H1 (cell line): ENCODE measurements at regions not wholly inside any gene's neighbourhood (a gene's known extent, or its start where the extent isn't known, plus 50 kb on each side); places are given as distances from the start of the nearest gene placed in this dataset.

ENCODE experiments used
- KDM4A ChIP-seq: IDR thresholded peaks from one replicate; pipeline ENCODE4 v1.7.1; 2012; ENCODE audit warnings: low read depth, mild to moderate bottlenecking, moderate library complexity, low read length, inconsistent platforms; ENCODE audit not compliant: severe bottlenecking
- PHF8 ChIP-seq: fragments of 200-600 bp; sonication (generic); conservative IDR thresholded peaks from 2 replicates; pipeline ENCODE4 v1.7.1; 2012; ENCODE audit warnings: low read depth, mild to moderate bottlenecking, inconsistent platforms, low read length, moderate library complexity
- RBBP5 ChIP-seq: IDR thresholded peaks from 2 replicates; pipeline ENCODE4 v1.7.1; 2012; ENCODE audit warnings: low read depth, mild to moderate bottlenecking, inconsistent platforms, low read length, moderate library complexity, borderline replicate concordance
- SP2 ChIP-seq: IDR thresholded peaks from 2 replicates; pipeline ENCODE4 v1.6.1; 2012; ENCODE audit warnings: mild to moderate bottlenecking, low read length, inconsistent platforms

GRCh38 chr1:238953448-238954010 is 432.8 kb upstream of the CHRM3 start (continued):
- no peak for TF ChIP-seq KDM4A
- no peak for TF ChIP-seq RBBP5
- TF ChIP-seq PHF8: no peak
- TF ChIP-seq SP2: no peak
